Renal cortex interstitium (tissue), 11 donors: ENCODE measurements at regions not wholly inside any gene's neighbourhood (a gene's known extent, or its start where the extent isn't known, plus 50 kb on each side); places are given as distances from the start of the nearest gene placed in this dataset.
"Not testable (repeated sequence)": the region's sequence is repeated elsewhere in the genome, so short reads cannot be mapped to it uniquely, and the experiment has no call there.

Experiments used
- DNase-seq, 11 donors: peaks; one replicate each; pipeline ENCODE4 v3.0.0-alpha.2; 2013; ENCODE audit warnings: low read depth in 9 of 11, low spot score in 4 of 11; ENCODE audit errors: extremely low read depth in 1 of 11

DNA sequence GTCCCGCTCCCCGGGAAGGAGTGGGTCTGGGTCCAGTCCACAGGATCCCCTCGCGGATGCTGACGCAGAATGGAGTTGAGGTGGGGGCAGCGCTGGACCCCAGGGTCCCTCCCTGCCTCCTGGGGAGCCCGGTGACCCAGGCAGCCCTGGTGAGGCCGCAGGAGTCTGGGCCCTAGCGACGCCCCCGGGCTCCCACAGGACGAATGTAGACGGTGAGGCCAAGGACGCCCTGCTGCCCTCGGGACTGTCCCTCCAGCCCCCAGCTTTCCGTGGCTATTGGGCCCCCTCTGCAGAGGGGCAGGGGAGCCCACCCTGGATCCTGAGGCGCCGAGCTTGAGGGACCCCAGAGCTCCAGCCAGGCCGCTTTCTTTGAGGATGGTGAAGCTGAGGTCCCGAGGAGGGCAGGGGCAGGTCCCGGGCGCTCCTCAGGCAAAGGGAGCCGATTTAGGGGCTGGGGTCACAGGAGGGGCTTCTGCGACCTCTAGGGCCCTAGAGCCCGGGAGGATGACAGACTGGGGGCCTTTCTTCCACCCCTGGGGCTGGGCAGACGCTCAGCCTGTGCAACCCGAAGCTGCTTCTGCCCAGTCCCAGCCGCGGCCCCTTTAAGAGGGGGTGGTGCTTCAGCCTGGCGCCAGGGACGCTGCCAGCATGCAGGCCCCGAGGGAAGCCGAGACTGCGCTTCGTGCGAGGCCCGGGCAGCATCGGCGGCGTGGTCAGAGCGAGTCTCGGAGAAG is 986.8 kb downstream of the TUBA3C start:
- not testable (repeated sequence) for DNase-seq

DNA sequence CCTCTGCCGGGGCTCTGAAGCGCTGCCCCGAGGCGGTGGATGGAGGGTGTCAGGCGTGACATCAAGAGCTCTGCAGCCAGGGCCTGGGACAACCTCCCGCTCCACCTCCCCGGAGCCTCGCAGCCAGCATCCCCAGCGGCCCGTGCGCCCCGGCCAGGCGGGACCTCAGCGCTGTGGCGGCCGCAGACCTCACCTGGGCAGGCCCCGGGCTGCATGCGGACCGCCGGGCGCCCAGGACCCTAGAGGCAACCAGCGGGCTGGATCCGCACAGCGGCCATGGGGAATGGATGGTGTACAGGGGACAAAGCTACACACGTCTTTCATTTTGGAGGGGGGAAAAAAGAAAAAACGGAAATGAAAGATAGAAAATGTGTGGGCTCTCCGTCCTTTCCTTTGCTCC is 987.5 kb downstream of the TUBA3C start:
- not testable (repeated sequence) for DNase-seq
